ENCODE measurements at regions not wholly inside any gene's neighbourhood (a gene's known extent, or its start where the extent isn't known, plus 50 kb on each side); places are given as distances from the start of the nearest gene placed in this dataset.

DNA sequence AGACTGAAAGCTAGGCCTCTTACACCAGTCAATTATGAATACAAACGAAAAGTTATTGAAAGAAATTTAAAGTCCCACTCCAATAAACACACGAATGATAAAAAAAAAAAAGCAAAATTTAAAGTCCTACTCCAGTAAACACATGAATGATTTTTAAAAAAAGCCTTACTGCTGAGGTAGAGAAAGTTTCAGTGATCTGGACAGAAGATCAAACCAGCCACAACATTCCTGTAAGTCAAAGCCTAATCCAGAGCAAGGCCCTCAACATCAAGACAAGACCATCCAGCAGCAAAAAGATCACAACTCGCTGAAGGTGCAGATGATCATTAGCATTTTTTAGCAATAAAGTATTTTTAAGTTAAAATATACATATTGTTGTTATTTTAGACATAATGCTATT, 95.6 kb upstream of the LIPC start:
- TF ChIP-seq, protein P1, sequence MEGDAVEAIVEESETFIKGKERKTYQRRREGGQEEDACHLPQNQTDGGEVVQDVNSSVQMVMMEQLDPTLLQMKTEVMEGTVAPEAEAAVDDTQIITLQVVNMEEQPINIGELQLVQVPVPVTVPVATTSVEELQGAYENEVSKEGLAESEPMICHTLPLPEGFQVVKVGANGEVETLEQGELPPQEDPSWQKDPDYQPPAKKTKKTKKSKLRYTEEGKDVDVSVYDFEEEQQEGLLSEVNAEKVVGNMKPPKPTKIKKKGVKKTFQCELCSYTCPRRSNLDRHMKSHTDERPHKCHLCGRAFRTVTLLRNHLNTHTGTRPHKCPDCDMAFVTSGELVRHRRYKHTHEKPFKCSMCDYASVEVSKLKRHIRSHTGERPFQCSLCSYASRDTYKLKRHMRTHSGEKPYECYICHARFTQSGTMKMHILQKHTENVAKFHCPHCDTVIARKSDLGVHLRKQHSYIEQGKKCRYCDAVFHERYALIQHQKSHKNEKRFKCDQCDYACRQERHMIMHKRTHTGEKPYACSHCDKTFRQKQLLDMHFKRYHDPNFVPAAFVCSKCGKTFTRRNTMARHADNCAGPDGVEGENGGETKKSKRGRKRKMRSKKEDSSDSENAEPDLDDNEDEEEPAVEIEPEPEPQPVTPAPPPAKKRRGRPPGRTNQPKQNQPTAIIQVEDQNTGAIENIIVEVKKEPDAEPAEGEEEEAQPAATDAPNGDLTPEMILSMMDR (conservative IDR thresholded peaks at IDR 0.05; ENCODE audit: low read depth, low read length) = no peak
- no peak for TF ChIP-seq EZH2 (IDR thresholded peaks at IDR 0.05; ENCODE audit: borderline replicate concordance, low read depth, low read length, poor library complexity, severe bottlenecking)
